Nucleus accumbens (tissue), 56 donors: ENCODE measurements at regions not wholly inside any gene's neighbourhood (a gene's known extent, or its start where the extent isn't known, plus 50 kb on each side); places are given as distances from the start of the nearest gene placed in this dataset.
A peak's percentile ranks its signal among the peaks of the same experiment; 100 is the strongest.

Experiments used
- DNase-seq, 56 donors: peaks; one replicate each; lab custom pipeline; 2025; lab: John Stamatoyannopoulos, UW

- DNase-seq = no peak
Measured at GRCh38 chr3:117618462-117618861, 908.9 kb downstream of the TUSC7 start.

- DNase-seq = no peak
Measured at GRCh38 chr3:117619805-117620204, 910.2 kb downstream of the TUSC7 start.

GRCh38 chr3:117622171-117622841, 912.7 kb downstream of the TUSC7 start:
- DNase-seq = peak in 1 of 56 donors; percentile 3

GRCh38 chr3:117624424-117624823, 914.8 kb downstream of the TUSC7 start:
- no peak for DNase-seq

- DNase-seq = no peak
Measured at GRCh38 chr3:117625174-117625573, 915.6 kb downstream of the TUSC7 start.

- DNase-seq = no peak
Measured at GRCh38 chr3:117626577-117626976, 917.0 kb downstream of the TUSC7 start.

- peak in 7 of 56 donors; percentile 3 to 29 (median 23) for DNase-seq
Measured at GRCh38 chr3:117628823-117629291, 919.3 kb downstream of the TUSC7 start.

GRCh38 chr3:117629505-117629904, 919.9 kb downstream of the TUSC7 start:
- DNase-seq = no peak

GRCh38 chr3:117630469-117630868, 920.9 kb downstream of the TUSC7 start:
- DNase-seq = no peak

- DNase-seq = no peak
Measured at GRCh38 chr3:117630885-117631284, 921.3 kb downstream of the TUSC7 start.

GRCh38 chr3:117631781-117632180, 922.2 kb downstream of the TUSC7 start:
- DNase-seq = no peak

- no peak for DNase-seq
Measured at GRCh38 chr3:117632191-117632590, 922.6 kb downstream of the TUSC7 start.

GRCh38 chr3:117633207-117633606, 923.6 kb downstream of the TUSC7 start:
- no peak for DNase-seq

- no peak for DNase-seq
Measured at GRCh38 chr3:117637666-117638065, 928.1 kb downstream of the TUSC7 start.

GRCh38 chr3:117644203-117644602, 934.6 kb downstream of the TUSC7 start:
- no peak for DNase-seq

- DNase-seq = no peak
Measured at GRCh38 chr3:117645561-117646242, 936.1 kb downstream of the TUSC7 start.

- DNase-seq = no peak
Measured at GRCh38 chr3:117647435-117647834, 937.9 kb downstream of the TUSC7 start.

- no peak for DNase-seq
Measured at GRCh38 chr3:117651246-117651645, 941.7 kb downstream of the TUSC7 start.

GRCh38 chr3:117656391-117656790, 946.8 kb downstream of the TUSC7 start:
- DNase-seq = no peak

GRCh38 chr3:117657278-117657677, 947.7 kb downstream of the TUSC7 start:
- DNase-seq = no peak

- no peak for DNase-seq
Measured at GRCh38 chr3:117660941-117661817, 951.6 kb downstream of the TUSC7 start.
